WTC11 (cell line): ENCODE measurements at regions not wholly inside any gene's neighbourhood (a gene's known extent, or its start where the extent isn't known, plus 50 kb on each side); places are given as distances from the start of the nearest gene placed in this dataset.

ENCODE experiments used
- ATAC-seq: fragments of 200-7000 bp; cut with Tn5 transposase; 2 replicates; pipeline ENCODE4 v1.10.0; 2021; ENCODE audit warnings: mild to moderate bottlenecking, moderate library complexity
- CTCF ChIA-PET: fragments of 300-600 bp; sonication (Branson Sonifier 250); formaldehyde crosslinking; loops from one replicate; lab custom pipeline; 2021; ENCODE audit warnings: antibody characterized with exemption; lab: Charles Lee
- POLR2A ChIA-PET: fragments of 350-600 bp; sonication (Branson Sonifier 250); formaldehyde crosslinking; loops from one replicate; lab custom pipeline; 2021; ENCODE audit warnings: antibody characterized with exemption; lab: Charles Lee
- DNase-seq: peaks from one replicate; pipeline ENCODE4 v3.0.0; 2021; ENCODE audit warnings: low spot score
- H3K27ac Mint-ChIP-seq: 2 replicates; pipeline ENCODE4 v1.8.0; 2021; ENCODE audit warnings: mixed read lengths
- H3K27me3 Mint-ChIP-seq: 2 replicates; pipeline ENCODE4 v1.8.0; 2021; ENCODE audit warnings: low read depth, mild to moderate bottlenecking, moderate library complexity, mixed read lengths
- H3K36me3 Mint-ChIP-seq: 2 replicates; pipeline ENCODE4 v1.8.0; 2021; ENCODE audit warnings: mixed read lengths
- H3K4me1 Mint-ChIP-seq: 2 replicates; pipeline ENCODE4 v1.8.0; 2022; ENCODE audit warnings: mixed read lengths
- H3K4me3 Mint-ChIP-seq: 2 replicates; pipeline ENCODE4 v1.8.0; 2021; ENCODE audit warnings: mild to moderate bottlenecking, moderate library complexity, mixed read lengths
- H3K9me3 Mint-ChIP-seq: 2 replicates; pipeline ENCODE4 v1.8.0; 2021; ENCODE audit warnings: mixed read lengths
- CDX4 ChIP-seq: fragments of 250-450 bp; sonication (Bioruptor Pico); IDR thresholded peaks from 2 replicates; pipeline ENCODE4 v1.9.0; 2021; ENCODE audit warnings: moderate library complexity, mild to moderate bottlenecking, inconsistent platforms, borderline replicate concordance
- EMX1 ChIP-seq: fragments of 250-450 bp; sonication (Bioruptor Pico); IDR thresholded peaks from 2 replicates; pipeline ENCODE4 v1.8.0; 2021; ENCODE audit warnings: mild to moderate bottlenecking
- ERG ChIP-seq: fragments of 250-450 bp; sonication (Bioruptor Pico); IDR thresholded peaks from 2 replicates; pipeline ENCODE4 v1.8.0; 2021; ENCODE audit warnings: mild to moderate bottlenecking
- GABPB1 ChIP-seq: sonication (generic); formaldehyde crosslinking; IDR thresholded peaks from 2 replicates; pipeline ENCODE4 v1.8.1; 2023; ENCODE audit warnings: mild to moderate bottlenecking, missing genetic modification reagents
- JAZF1 ChIP-seq: fragments of 250-450 bp; sonication (Bioruptor Pico); IDR thresholded peaks from 2 replicates; pipeline ENCODE4 v1.9.0; 2021; ENCODE audit warnings: moderate library complexity, mild to moderate bottlenecking, inconsistent platforms
- JUN ChIP-seq: sonication (generic); formaldehyde crosslinking; IDR thresholded peaks from 2 replicates; pipeline ENCODE4 v1.8.0; 2023; ENCODE audit warnings: mild to moderate bottlenecking, missing genetic modification reagents
- MLX ChIP-seq: sonication (generic); formaldehyde crosslinking; IDR thresholded peaks from 2 replicates; pipeline ENCODE4 v1.8.1; 2023; ENCODE audit warnings: mild to moderate bottlenecking, missing genetic modification reagents, moderate library complexity
- MYBL2 ChIP-seq: sonication (generic); formaldehyde crosslinking; IDR thresholded peaks from 2 replicates; pipeline ENCODE4 v1.8.1; 2023; ENCODE audit warnings: mild to moderate bottlenecking, moderate library complexity, missing genetic modification reagents
- NFATC4 ChIP-seq: fragments of 250-450 bp; sonication (Bioruptor Pico); IDR thresholded peaks from 2 replicates; pipeline ENCODE4 v1.9.0; 2021; ENCODE audit warnings: mild to moderate bottlenecking
- NFYB ChIP-seq: sonication (generic); formaldehyde crosslinking; conservative IDR thresholded peaks from 2 replicates; pipeline ENCODE4 v1.8.0; 2022; ENCODE audit warnings: low read depth, missing genetic modification reagents
- NR1H2 ChIP-seq: sonication (generic); formaldehyde crosslinking; IDR thresholded peaks from 2 replicates; pipeline ENCODE4 v1.9.0; 2021; ENCODE audit warnings: mild to moderate bottlenecking, moderate library complexity, missing genetic modification reagents
- SP1 ChIP-seq: sonication (generic); formaldehyde crosslinking; conservative IDR thresholded peaks from 2 replicates; pipeline ENCODE4 v1.8.1; 2022; ENCODE audit warnings: missing genetic modification reagents
- TCF7 ChIP-seq: sonication (generic); formaldehyde crosslinking; IDR thresholded peaks from 2 replicates; pipeline ENCODE4 v1.8.0; 2022; ENCODE audit warnings: mild to moderate bottlenecking, low read depth, missing genetic modification reagents, moderate library complexity
- ZNF121 ChIP-seq: sonication (generic); formaldehyde crosslinking; IDR thresholded peaks from 2 replicates; pipeline ENCODE4 v1.8.0; 2023; ENCODE audit warnings: missing genetic modification reagents
- ZNF425 ChIP-seq: fragments of 250-450 bp; sonication (Bioruptor Pico); conservative IDR thresholded peaks from 2 replicates; pipeline ENCODE4 v1.9.0; 2021; ENCODE audit warnings: mild to moderate bottlenecking
- ZNF671 ChIP-seq: fragments of 250-450 bp; sonication (Bioruptor Pico); IDR thresholded peaks from 2 replicates; pipeline ENCODE4 v1.8.0; 2021; ENCODE audit warnings: mild to moderate bottlenecking
- ZSCAN18 ChIP-seq: fragments of 250-450 bp; sonication (Bioruptor Pico); IDR thresholded peaks from 2 replicates; pipeline ENCODE4 v2.1.2; 2022; ENCODE audit warnings: mild to moderate bottlenecking, moderate library complexity
- TF ChIP-seq, protein P1 (sequence below): sonication (generic); formaldehyde crosslinking; IDR thresholded peaks from 2 replicates; pipeline ENCODE4 v1.8.0; 2022; ENCODE audit warnings: mild to moderate bottlenecking, missing genetic modification reagents
- TF ChIP-seq, protein P2 (sequence below): fragments of 250-450 bp; sonication (Bioruptor Pico); IDR thresholded peaks from 2 replicates; pipeline ENCODE4 v1.9.0; 2021; ENCODE audit warnings: mild to moderate bottlenecking, borderline replicate concordance

DNA sequence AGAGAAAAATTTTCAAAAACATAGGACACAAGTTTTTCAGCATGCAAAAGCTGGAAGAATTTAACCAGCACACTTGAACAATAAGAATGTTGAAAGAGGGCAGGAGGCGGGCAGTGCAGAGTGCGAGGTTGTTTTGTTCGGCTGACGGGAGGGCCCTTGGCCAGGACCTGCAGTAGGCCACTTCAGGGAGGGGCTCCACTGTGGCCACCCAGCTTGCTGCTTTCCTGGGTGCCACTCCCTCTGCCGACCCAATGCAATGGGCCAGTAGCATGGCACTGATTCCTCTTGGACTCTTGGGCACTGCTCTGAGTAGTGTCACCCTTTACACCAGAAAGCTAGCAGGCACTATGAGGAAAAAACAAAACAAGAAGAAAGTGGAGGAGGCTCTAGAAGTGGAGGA, 92.9 kb downstream of the SNRPE start:
- Mint-ChIP-seq H3K27me3 (peaks cover 16% of the 10 kb centered on the region), H3K36me3 (peaks cover 36% of the 10 kb centered on the region), H3K4me1 (no peaks in the 10 kb centered on the region), H3K27ac (no peak overlapping the region), H3K4me3 (no peak overlapping the region), H3K9me3 (peaks cover 54% of the 10 kb centered on the region)
- ChIA-PET POLR2A (no interaction called here), CTCF (no interaction called here)
- TF ChIP-seq NFATC4 (CRISPR knock-in tag) (no peak), TCF7 (CRISPR knock-in tag) (no peak), NFYB (no peak), CDX4 (no peak), ZNF425 (CRISPR knock-in tag) (no peak)
- TF ChIP-seq, protein P1, sequence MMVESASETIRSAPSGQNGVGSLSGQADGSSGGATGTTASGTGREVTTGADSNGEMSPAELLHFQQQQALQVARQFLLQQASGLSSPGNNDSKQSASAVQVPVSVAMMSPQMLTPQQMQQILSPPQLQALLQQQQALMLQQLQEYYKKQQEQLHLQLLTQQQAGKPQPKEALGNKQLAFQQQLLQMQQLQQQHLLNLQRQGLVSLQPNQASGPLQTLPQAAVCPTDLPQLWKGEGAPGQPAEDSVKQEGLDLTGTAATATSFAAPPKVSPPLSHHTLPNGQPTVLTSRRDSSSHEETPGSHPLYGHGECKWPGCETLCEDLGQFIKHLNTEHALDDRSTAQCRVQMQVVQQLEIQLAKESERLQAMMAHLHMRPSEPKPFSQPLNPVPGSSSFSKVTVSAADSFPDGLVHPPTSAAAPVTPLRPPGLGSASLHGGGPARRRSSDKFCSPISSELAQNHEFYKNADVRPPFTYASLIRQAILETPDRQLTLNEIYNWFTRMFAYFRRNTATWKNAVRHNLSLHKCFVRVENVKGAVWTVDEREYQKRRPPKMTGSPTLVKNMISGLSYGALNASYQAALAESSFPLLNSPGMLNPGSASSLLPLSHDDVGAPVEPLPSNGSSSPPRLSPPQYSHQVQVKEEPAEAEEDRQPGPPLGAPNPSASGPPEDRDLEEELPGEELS, result no peak
- TF ChIP-seq, protein P2, sequence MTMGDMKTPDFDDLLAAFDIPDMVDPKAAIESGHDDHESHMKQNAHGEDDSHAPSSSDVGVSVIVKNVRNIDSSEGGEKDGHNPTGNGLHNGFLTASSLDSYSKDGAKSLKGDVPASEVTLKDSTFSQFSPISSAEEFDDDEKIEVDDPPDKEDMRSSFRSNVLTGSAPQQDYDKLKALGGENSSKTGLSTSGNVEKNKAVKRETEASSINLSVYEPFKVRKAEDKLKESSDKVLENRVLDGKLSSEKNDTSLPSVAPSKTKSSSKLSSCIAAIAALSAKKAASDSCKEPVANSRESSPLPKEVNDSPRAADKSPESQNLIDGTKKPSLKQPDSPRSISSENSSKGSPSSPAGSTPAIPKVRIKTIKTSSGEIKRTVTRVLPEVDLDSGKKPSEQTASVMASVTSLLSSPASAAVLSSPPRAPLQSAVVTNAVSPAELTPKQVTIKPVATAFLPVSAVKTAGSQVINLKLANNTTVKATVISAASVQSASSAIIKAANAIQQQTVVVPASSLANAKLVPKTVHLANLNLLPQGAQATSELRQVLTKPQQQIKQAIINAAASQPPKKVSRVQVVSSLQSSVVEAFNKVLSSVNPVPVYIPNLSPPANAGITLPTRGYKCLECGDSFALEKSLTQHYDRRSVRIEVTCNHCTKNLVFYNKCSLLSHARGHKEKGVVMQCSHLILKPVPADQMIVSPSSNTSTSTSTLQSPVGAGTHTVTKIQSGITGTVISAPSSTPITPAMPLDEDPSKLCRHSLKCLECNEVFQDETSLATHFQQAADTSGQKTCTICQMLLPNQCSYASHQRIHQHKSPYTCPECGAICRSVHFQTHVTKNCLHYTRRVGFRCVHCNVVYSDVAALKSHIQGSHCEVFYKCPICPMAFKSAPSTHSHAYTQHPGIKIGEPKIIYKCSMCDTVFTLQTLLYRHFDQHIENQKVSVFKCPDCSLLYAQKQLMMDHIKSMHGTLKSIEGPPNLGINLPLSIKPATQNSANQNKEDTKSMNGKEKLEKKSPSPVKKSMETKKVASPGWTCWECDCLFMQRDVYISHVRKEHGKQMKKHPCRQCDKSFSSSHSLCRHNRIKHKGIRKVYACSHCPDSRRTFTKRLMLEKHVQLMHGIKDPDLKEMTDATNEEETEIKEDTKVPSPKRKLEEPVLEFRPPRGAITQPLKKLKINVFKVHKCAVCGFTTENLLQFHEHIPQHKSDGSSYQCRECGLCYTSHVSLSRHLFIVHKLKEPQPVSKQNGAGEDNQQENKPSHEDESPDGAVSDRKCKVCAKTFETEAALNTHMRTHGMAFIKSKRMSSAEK, result no peak
- DNase-seq (no peak), ATAC-seq (no peak)

DNA sequence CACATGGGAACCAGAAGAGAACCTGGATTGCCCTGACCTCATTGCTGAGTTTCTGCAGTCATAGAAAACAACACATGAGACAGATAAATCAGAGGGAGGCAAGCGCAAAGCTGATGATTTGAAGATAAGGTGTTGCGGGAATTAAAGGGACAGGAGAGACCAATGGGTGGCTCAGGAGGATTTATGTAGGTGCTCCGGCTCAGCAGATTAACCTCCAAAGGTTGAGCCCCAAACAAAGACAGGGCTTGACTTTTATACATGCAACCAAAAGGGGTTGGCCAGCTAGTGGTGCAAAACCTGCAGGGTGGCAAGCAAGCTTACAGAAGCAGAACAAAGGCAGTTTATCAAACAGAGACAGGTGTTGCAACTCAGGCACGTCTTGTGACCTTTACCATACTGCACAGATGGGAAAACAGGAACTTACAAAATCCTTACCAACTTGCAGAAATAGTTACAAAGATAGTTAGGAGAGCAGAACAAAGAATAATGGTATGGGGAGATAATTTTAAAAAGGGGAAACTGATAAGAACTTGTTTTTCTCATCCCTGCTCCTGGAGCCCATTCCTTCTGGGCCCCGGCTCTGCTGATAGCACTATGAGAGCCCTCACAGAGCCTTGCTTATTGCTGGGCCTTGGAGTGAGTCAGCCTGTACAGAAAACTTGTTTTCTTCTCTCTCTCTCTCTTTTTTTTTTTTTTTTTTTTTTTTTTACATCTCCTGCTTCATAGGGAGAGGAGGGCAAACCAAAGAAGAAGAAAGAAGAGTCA, 93.6 kb downstream of the SNRPE start:
- Mint-ChIP-seq H3K4me1 (no peaks in the 10 kb centered on the region), H3K9me3 (peaks cover 54% of the 10 kb centered on the region), H3K27me3 (peaks cover 16% of the 10 kb centered on the region), H3K27ac (no peak overlapping the region), H3K4me3 (no peak overlapping the region), H3K36me3 (peaks cover 36% of the 10 kb centered on the region)
- no peak for TF ChIP-seq SP1 (CRISPR knock-in tag)
- TF ChIP-seq MYBL2 (CRISPR knock-in tag), result no peak
- no peak for TF ChIP-seq ZNF121 (CRISPR knock-in tag)
- no peak for TF ChIP-seq NR1H2 (CRISPR knock-in tag)
- no peak for TF ChIP-seq ZSCAN18 (CRISPR knock-in tag)
- no peak for TF ChIP-seq ZNF671 (CRISPR knock-in tag)
- TF ChIP-seq JAZF1, result no peak
- no peak for TF ChIP-seq ERG (CRISPR knock-in tag)
- TF ChIP-seq GABPB1 (CRISPR knock-in tag), result no peak
- no peak for TF ChIP-seq JUN (CRISPR knock-in tag)
- no peak for TF ChIP-seq MLX
- TF ChIP-seq EMX1 (CRISPR knock-in tag), result no peak
- ATAC-seq (no peak), DNase-seq (no peak)
- POLR2A ChIA-PET, result no interaction called here
- CTCF ChIA-PET, result interaction anchor here (0.7 kb wide), 1 partner anchor 10 kb away, joined by 4 read pairs; no protein-coding TSS in a partner anchor
